MCF 10A (cell line): ENCODE measurements at regions not wholly inside any gene's neighbourhood (a gene's known extent, or its start where the extent isn't known, plus 50 kb on each side); places are given as distances from the start of the nearest gene placed in this dataset.
A peak's percentile ranks its signal among the peaks of the same experiment; 100 is the strongest.

ENCODE experiments used
- BruUV-seq: library from RNA; stranded (reverse); fragments of 400-500 nt; replicated peaks from 2 replicates; lab custom pipeline; 2021; lab: Mats Ljungman, UMichigan
- CTCF ChIA-PET: fragments of 300-600 bp; sonication (Branson Sonifier 250); formaldehyde crosslinking; extraction: SDS; loops from one replicate; lab custom pipeline; 2021; ENCODE audit warnings: antibody characterized with exemption, inconsistent platforms; lab: Yijun Ruan, JAX
- POLR2A ChIA-PET: fragments of 300-600, 350-650 bp; sonication (Branson Sonifier 250); formaldehyde crosslinking; extraction: SDS; loops from one replicate; lab custom pipeline; 2020; ENCODE audit warnings: antibody characterized with exemption, inconsistent platforms; lab: Yijun Ruan, JAX
- DNase-seq: peaks from one replicate; pipeline ENCODE4 v3.0.0-alpha.2; 2018; ENCODE audit not compliant: unreplicated experiment
- H3K27ac Mint-ChIP-seq: one replicate; pipeline ENCODE4 v1.8.0; 2022; ENCODE audit warnings: mild to moderate bottlenecking, low read depth, mixed read lengths; ENCODE audit not compliant: unreplicated experiment
- H3K27me3 Mint-ChIP-seq: one replicate; pipeline ENCODE4 v1.8.0; 2022; ENCODE audit warnings: mixed read lengths; ENCODE audit not compliant: insufficient read depth, unreplicated experiment
- H3K36me3 Mint-ChIP-seq: one replicate; pipeline ENCODE4 v1.8.0; 2022; ENCODE audit warnings: mild to moderate bottlenecking, moderate library complexity, mixed read lengths; ENCODE audit not compliant: insufficient read depth, unreplicated experiment
- H3K4me1 Mint-ChIP-seq: one replicate; pipeline ENCODE4 v1.8.0; 2022; ENCODE audit warnings: mixed read lengths; ENCODE audit not compliant: insufficient read depth, unreplicated experiment
- H3K4me3 Mint-ChIP-seq: one replicate; pipeline ENCODE4 v1.8.0; 2022; ENCODE audit warnings: mild to moderate bottlenecking, moderate library complexity, mixed read lengths; ENCODE audit not compliant: unreplicated experiment
- H3K9me3 Mint-ChIP-seq: one replicate; pipeline ENCODE4 v1.8.0; 2022; ENCODE audit warnings: mixed read lengths; ENCODE audit not compliant: unreplicated experiment
- intact Hi-C: fragments of 100-400 bp; cut with micrococcal nuclease; formaldehyde crosslinking; loops from 2 replicates; pipeline ENCODE4 v1.14.1; 2022
- TF ChIP-seq, protein P1 (sequence below): fragments of 200-600 bp; IDR thresholded peaks from one replicate; pipeline ENCODE4 v1.8.0; 2022; ENCODE audit warnings: antibody characterized with exemption, mild to moderate bottlenecking; ENCODE audit not compliant: unreplicated experiment

- H3K27me3 Mint-ChIP-seq, result no peaks in the 10 kb centered on the region
- DNase-seq, result no peak
- TF ChIP-seq, protein P1, sequence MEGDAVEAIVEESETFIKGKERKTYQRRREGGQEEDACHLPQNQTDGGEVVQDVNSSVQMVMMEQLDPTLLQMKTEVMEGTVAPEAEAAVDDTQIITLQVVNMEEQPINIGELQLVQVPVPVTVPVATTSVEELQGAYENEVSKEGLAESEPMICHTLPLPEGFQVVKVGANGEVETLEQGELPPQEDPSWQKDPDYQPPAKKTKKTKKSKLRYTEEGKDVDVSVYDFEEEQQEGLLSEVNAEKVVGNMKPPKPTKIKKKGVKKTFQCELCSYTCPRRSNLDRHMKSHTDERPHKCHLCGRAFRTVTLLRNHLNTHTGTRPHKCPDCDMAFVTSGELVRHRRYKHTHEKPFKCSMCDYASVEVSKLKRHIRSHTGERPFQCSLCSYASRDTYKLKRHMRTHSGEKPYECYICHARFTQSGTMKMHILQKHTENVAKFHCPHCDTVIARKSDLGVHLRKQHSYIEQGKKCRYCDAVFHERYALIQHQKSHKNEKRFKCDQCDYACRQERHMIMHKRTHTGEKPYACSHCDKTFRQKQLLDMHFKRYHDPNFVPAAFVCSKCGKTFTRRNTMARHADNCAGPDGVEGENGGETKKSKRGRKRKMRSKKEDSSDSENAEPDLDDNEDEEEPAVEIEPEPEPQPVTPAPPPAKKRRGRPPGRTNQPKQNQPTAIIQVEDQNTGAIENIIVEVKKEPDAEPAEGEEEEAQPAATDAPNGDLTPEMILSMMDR, result no peak
- H3K9me3 Mint-ChIP-seq, result peaks cover 19% of the 10 kb centered on the region
- no peak overlapping the region for H3K4me3 Mint-ChIP-seq
- no peaks in the 10 kb centered on the region for H3K36me3 Mint-ChIP-seq
- POLR2A ChIA-PET, result interaction anchor here (1.0 kb wide), 1 partner anchor 109 kb away, joined by 3 read pairs; no protein-coding TSS in a partner anchor
- intact Hi-C loops, result no loop called here
- no TSS peak for BruUV-seq
- CTCF ChIA-PET, result interaction anchor here (1.0 to 1.2 kb wide), 2 partner anchors 14 to 37 kb away, joined by 3 read pairs; no protein-coding TSS in a partner anchor
- H3K27ac Mint-ChIP-seq, result no peak overlapping the region
- H3K4me1 Mint-ChIP-seq, result no peaks in the 10 kb centered on the region
Observed at GRCh38 chr5:124936626-124936933, 190.1 kb upstream of the ZNF608 start.

DNA sequence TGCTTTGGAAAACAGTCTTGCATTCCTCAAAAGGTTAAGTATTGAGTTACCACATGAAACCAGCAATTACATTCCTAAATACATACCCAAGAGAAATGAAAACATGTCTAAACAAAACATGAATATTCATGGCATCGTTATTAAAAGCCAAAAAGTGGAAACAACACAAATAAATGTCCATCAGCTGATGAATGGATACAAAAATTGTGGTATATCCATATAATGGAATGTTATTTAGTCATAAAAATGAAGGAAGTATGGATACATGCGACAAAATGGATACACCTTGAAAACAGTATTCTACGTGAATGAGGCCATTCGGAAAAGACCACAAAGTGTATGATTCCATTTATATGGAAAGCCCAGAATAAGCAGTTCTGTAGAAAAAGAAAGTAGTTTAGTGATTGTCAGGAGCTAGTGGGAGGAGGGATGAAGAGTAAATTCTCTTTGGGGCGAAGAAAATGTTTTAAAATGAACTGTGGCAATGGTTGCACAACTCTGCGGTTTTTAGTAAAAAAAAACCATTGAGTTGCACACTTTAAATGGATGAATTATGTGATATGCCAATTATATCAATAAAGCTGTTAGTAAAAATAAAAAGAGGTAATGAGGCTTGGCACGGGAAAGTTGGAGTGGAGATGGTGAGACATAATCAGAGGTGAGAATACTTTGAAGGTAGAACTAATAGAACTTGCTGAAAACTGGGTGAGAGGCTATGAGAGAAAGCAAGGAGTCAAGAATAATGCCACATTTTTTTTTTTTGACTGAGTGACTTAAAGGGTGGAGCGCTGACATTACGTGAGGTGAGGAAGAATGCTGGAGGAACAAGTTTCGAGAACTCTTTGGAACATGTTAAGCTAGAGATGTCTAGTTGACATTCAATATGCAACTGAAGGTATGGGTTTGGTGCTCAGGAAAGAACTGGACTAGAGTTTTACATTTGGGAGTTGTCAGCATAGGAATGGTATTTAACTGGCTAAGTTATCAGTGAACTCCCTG is 194.9 kb upstream of the ZNF608 start:
- POLR2A ChIA-PET, result no interaction called here
- intact Hi-C loops, result no loop called here
- H3K9me3 Mint-ChIP-seq, result peaks cover 19% of the 10 kb centered on the region
- CTCF ChIA-PET, result no interaction called here
- H3K27ac Mint-ChIP-seq, result no peak overlapping the region
- no peak for DNase-seq
- no peaks in the 10 kb centered on the region for H3K36me3 Mint-ChIP-seq
- H3K27me3 Mint-ChIP-seq, result no peaks in the 10 kb centered on the region
- TF ChIP-seq, protein P1, result no peak
- H3K4me3 Mint-ChIP-seq, result no peak overlapping the region
- H3K4me1 Mint-ChIP-seq, result no peaks in the 10 kb centered on the region
- no TSS peak for BruUV-seq

DNA sequence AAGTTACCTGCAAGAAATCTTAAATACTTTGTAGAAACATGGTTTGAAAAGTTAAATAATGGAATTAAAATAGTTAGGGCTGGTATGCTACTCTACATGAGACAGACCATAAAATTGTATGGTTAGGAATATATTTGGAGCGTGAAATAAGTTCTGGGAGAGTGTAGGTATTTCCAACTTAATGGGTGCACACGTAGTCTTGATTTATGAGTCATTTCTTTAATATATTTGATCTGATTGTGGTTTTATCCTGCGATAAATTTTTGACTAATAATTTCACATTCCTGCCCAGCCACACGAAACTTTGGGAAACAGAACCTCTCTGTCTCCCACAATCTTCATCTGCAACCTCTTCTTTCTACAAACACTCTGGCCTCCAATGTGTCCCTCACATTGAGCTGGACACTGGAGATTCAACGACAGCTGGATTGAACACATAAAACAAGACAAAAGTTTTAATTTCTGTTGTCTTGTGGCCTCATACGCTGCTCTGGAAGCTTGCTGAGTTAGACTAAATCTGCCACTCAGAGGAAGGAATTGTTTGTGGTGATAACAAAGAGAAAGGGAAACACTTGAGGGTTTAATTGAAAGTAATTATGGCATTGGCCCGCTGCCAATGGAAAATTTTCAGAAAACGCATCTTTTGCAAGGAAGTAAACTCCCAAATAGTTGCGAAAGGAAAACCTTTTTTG is 201.8 kb upstream of the ZNF608 start:
- Mint-ChIP-seq H3K4me1 (peaks cover 45% of the 10 kb centered on the region), H3K9me3 (peaks cover 7% of the 10 kb centered on the region), H3K27ac (peak overlapping the region; percentile 56), H3K27me3 (no peaks in the 10 kb centered on the region), H3K36me3 (no peaks in the 10 kb centered on the region), H3K4me3 (no peak overlapping the region)
- no TSS peak for BruUV-seq
- POLR2A ChIA-PET, result interaction anchor here (1.0 to 2.6 kb wide), 3 partner anchors 10 to 15 kb away, joined by 3 to 7 read pairs (median 4); no protein-coding TSS in a partner anchor
- TF ChIP-seq, protein P1, result no peak
- intact Hi-C loops, result no loop called here
- CTCF ChIA-PET, result interaction anchor here (0.6 to 0.7 kb wide), 2 partner anchors 15 to 851 kb away, joined by 3 read pairs; no protein-coding TSS in a partner anchor
- DNase-seq, result peak; percentile 55

DNA sequence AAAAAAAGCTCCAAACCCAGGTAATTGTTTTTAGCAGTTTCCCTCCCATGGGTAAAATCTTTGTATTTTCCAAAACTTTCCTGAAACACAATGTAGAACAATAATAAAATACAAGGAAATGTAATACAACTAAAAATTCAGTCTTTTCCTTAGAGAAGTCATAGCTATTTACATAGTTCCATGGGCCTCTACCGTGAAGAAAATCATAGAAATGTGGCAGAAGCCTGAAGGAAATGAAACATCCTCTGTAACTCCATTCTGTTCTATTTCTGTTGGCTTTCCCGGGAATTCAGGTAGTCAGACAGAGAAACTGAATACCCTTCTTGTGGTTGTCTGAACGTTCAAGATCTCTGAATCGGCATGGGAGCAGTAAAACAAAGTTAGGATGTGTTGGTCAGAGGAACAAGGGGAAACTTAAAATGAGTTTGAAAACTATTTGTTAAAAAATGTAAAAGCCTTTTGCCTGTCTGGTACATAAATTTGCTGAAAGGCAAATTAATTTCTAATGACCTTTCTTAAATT is 202.4 kb upstream of the ZNF608 start:
- Mint-ChIP-seq H3K4me1 (peaks cover 50% of the 10 kb centered on the region), H3K27ac (peak overlapping the region; percentile 56), H3K36me3 (no peaks in the 10 kb centered on the region), H3K9me3 (peaks cover 7% of the 10 kb centered on the region), H3K4me3 (no peak overlapping the region), H3K27me3 (no peaks in the 10 kb centered on the region)
- CTCF ChIA-PET, result interaction anchor here (0.6 to 0.7 kb wide), 2 partner anchors 16 to 851 kb away, joined by 3 read pairs; no protein-coding TSS in a partner anchor
- POLR2A ChIA-PET, result interaction anchor here (1.0 to 2.6 kb wide), 3 partner anchors 9 to 15 kb away, joined by 3 to 7 read pairs (median 4); no protein-coding TSS in a partner anchor
- intact Hi-C loops, result no loop called here
- no peak for DNase-seq
- TF ChIP-seq, protein P1, result no peak
- BruUV-seq, result no TSS peak
